Ascending aorta (tissue), 2 donors: ENCODE measurements at regions not wholly inside any gene's neighbourhood (a gene's known extent, or its start where the extent isn't known, plus 50 kb on each side); places are given as distances from the start of the nearest gene placed in this dataset.
"Not testable (repeated sequence)": the region's sequence is repeated elsewhere in the genome, so short reads cannot be mapped to it uniquely, and the experiment has no call there.

ENCODE experiments used
- DNase-seq, 2 donors: peaks; one replicate each; pipeline ENCODE4 v3.0.0-alpha.2; 2019; ENCODE audit warnings: low spot score in 2 of 2
- H3K27ac ChIP-seq, 2 donors: fragments of 200-600 bp; sonication (generic); one replicate each; pipeline ENCODE4 v1.5.1; 2016 to 2017; ENCODE audit warnings: mild to moderate bottlenecking in 1 of 2
- H3K27me3 ChIP-seq: fragments of 200-600 bp; sonication (generic); one replicate; pipeline ENCODE4 v1.5.1; 2017
- H3K36me3 ChIP-seq, 2 donors: fragments of 200-600 bp; sonication (generic); one replicate each; pipeline ENCODE4 v1.5.1; 2016
- H3K4me1 ChIP-seq, 2 donors: fragments of 200-600 bp; sonication (generic); one replicate each; pipeline ENCODE4 v1.5.1; 2016 to 2017; ENCODE audit warnings: mild to moderate bottlenecking in 1 of 2
- H3K4me3 ChIP-seq, 2 donors: fragments of 200-600 bp; sonication (generic); one replicate each; pipeline ENCODE4 v1.5.1; 2016 to 2017; ENCODE audit warnings: mild to moderate bottlenecking in 1 of 2
- H3K9me3 ChIP-seq, 2 donors: fragments of 200-600 bp; sonication (generic); one replicate each; pipeline ENCODE4 v1.5.1; 2016
- intact Hi-C: fragments of 100-400 bp; cut with DNase I; formaldehyde crosslinking; loops from one replicate; pipeline ENCODE4 v1.15.1; 2023
- TF ChIP-seq, protein P1 (sequence below), 3 experiments: fragments of 200-600 bp in 2 of 3; fragments of 450-650 bp in 1 of 3; sonication (generic) in 2 of 3; IDR thresholded peaks; one replicate each; pipeline ENCODE4 v1.5.1; 2016 to 2019; ENCODE audit warnings: antibody characterized with exemption in 3 of 3, mild to moderate bottlenecking in 1 of 3, moderate library complexity in 1 of 3

DNA sequence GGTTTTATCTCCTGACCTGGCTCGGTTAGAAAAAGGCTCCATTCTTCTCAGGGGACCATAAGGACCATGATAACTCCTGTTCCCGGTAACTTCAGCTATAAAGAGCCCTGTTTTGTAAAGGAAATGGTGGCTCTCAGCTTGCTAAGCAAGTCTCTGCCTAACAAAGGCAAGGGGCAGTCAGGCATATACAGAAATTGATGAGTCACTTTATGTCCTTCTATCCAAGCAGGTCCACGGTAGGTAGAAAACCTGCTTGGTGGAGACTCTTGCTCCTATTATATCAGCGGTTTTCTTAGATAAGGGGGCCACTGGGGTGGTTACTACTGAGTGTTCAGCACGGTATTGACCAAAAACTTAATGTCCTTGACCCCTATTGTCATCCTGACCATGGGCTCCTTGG lies 203.0 kb upstream of the KLF8 start:
- Histone ChIP-seq H3K36me3 (no peaks in the 10 kb centered on the region), H3K4me3 (no peak overlapping the region), H3K27ac (no peak overlapping the region), H3K27me3 (no peaks in the 10 kb centered on the region), H3K4me1 (no peaks in the 10 kb centered on the region), H3K9me3 (no peaks in the 10 kb centered on the region)
- intact Hi-C loops, result no loop called here
- TF ChIP-seq, protein P1, sequence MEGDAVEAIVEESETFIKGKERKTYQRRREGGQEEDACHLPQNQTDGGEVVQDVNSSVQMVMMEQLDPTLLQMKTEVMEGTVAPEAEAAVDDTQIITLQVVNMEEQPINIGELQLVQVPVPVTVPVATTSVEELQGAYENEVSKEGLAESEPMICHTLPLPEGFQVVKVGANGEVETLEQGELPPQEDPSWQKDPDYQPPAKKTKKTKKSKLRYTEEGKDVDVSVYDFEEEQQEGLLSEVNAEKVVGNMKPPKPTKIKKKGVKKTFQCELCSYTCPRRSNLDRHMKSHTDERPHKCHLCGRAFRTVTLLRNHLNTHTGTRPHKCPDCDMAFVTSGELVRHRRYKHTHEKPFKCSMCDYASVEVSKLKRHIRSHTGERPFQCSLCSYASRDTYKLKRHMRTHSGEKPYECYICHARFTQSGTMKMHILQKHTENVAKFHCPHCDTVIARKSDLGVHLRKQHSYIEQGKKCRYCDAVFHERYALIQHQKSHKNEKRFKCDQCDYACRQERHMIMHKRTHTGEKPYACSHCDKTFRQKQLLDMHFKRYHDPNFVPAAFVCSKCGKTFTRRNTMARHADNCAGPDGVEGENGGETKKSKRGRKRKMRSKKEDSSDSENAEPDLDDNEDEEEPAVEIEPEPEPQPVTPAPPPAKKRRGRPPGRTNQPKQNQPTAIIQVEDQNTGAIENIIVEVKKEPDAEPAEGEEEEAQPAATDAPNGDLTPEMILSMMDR (IDR thresholded peaks at IDR 0.05), result no peak
- no peak for DNase-seq

DNA sequence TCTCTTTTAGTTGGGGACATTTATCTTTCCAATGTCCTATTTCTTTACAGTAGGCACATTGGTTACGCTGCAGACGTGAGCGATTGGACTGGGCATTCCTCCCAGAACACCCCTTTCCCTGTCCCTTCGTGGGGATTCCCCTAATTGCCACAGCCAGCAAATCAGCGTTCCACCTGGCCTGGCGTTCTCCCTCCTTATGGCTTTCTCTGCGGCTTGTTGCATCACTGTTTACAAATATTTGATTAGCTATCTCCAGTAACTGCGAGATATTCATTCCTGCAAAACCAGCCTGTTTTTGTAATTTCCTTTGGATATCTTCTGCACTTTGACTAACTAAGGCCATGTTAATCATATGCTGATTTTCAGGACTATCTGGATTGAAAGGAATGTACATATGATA lies 202.5 kb upstream of the KLF8 start:
- DNase-seq, result no peak
- no peaks in the 10 kb centered on the region for H3K27me3 ChIP-seq
- H3K4me3 ChIP-seq, result no peak overlapping the region
- no peak overlapping the region for H3K27ac ChIP-seq
- H3K4me1 ChIP-seq, result no peaks in the 10 kb centered on the region
- TF ChIP-seq, protein P1 (IDR thresholded peaks at IDR 0.05), result no peak
- intact Hi-C loops, result no loop called here
- no peaks in the 10 kb centered on the region for H3K36me3 ChIP-seq
- no peaks in the 10 kb centered on the region for H3K9me3 ChIP-seq

DNA sequence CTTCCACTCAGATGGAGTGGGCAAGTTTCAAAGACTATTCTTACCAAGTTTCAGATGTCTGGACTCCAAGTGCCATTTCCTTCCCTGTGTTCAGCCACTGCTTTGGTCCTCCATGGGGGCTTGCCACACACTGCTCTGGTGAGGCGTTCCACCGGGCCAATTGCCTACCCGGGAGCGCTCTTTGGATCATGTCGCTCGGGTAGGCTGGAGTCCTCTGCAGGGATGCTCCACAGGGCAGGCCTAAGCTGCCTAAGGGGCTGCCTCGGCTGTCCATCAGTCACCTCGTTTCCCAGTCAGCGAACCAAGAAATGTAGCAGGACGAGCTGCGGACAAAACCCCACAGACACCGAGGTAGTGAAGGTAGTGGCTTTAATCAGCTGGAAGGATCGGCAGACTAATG lies 200.7 kb upstream of the KLF8 start:
- TF ChIP-seq, protein P1 (IDR thresholded peaks at IDR 0.05), result no peak
- Histone ChIP-seq H3K36me3 (no peaks in the 10 kb centered on the region), H3K27me3 (no peaks in the 10 kb centered on the region), H3K27ac (no peak overlapping the region), H3K9me3 (peaks cover 0 to 7% of the 10 kb centered on the region in 2 donors), H3K4me3 (no peak overlapping the region), H3K4me1 (no peaks in the 10 kb centered on the region)
- intact Hi-C loops, result no loop called here
- DNase-seq, result no peak

DNA sequence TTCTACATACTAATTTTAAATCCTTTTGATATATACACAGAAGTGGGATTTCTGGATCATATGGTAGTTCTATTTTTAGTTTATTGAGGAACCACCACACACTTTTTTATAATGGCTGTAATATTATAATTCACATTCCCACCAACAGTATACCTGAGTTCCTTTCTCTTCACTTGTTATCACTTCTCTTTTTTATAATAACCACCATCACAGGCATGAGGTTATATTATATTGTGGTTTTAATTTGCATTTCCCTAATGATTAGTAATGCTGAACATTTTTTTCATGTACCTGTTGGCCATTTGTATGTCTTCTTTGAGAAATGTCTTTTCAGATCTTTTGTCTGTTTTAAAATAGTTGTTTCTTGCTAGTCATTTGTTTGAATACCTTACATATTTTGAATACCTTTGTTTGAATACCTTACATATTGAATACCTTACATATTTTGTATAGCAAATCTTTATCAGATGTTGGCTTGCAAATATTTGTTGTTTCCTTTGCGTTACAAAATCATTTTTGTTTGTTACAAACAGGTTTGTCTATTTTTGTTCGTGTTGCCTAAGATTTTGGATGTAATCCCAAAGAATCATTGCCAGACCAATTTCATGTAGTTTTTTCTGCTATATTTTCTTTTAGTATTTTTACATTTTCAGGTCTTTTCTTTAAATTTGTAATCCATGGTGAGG lies 198.5 kb upstream of the KLF8 start:
- peaks cover 0 to 16% of the 10 kb centered on the region in 2 donors for H3K9me3 ChIP-seq
- no peak overlapping the region for H3K4me3 ChIP-seq
- no peak for DNase-seq
- H3K36me3 ChIP-seq, result no peaks in the 10 kb centered on the region
- intact Hi-C loops, result no loop called here
- TF ChIP-seq, protein P1 (IDR thresholded peaks at IDR 0.05), result no peak
- no peaks in the 10 kb centered on the region for H3K4me1 ChIP-seq
- no peak overlapping the region for H3K27ac ChIP-seq
- no peaks in the 10 kb centered on the region for H3K27me3 ChIP-seq

DNA sequence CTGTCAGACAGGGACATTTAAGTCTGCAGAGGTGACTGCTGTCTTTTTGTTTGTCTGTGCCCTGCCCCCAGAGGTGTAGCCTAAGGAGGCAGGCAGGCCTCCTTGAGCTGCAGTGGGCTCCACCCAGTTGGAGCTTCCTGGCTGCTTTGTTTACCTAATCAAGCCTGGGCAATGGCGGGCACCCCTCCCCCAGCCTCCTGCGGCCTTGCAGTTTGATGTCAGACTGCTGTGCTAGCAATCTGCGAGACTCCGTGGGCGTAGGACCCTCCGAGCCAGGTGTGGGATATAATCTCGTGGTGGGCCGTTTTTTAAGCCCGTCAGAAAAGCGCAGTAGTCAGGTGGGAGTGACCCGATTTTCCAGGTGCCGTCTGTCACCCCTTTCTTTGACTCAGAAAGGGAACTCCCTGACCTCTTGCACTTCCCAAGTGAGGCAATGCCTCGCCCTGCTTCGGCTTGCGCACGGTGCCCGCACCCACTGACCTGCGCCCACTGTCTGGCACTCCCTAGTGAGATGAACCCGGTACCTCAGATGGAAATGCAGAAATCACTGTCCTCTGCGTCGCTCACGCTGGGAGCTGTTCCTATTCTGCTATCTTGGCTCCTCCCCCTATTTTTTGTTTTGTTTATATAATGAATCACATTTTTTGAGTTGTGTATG lies 179.4 kb upstream of the KLF8 start:
- DNase-seq, result not testable (repeated sequence)

DNA sequence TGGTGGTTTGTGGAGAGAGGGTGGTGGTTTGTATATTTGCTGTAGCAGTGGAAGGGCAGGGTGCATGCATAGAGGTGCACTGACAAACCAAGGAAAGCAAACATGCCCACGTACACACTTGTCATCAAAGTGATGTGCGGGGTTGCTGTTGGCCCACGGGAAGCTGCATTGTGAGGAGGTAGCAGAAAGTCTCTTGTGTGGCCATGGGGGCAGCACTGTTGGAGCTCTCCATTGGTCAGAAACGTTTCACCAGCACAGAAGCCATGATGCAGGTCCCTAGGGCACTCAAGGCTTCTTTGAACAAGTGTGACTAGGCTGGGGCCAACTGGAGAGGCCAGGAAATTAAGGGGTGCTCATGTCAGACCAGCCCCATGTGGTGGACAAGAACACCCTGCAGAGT lies 174.8 kb upstream of the KLF8 start:
- no peak overlapping the region for H3K4me3 ChIP-seq
- H3K4me1 ChIP-seq, result no peaks in the 10 kb centered on the region
- intact Hi-C loops, result no loop called here
- no peaks in the 10 kb centered on the region for H3K36me3 ChIP-seq
- H3K9me3 ChIP-seq, result peaks cover 5 to 48% of the 10 kb centered on the region in 2 donors
- TF ChIP-seq, protein P1 (IDR thresholded peaks at IDR 0.05), result no peak
- H3K27me3 ChIP-seq, result no peaks in the 10 kb centered on the region
- H3K27ac ChIP-seq, result no peak overlapping the region
- DNase-seq, result no peak

More for the DNA sequence above, 179.4 kb upstream of the KLF8 start:
- intact Hi-C loops, H3K4me3 ChIP-seq, H3K36me3 ChIP-seq, H3K27ac ChIP-seq, H3K27me3 ChIP-seq, H3K4me1 ChIP-seq: not testable (repeated sequence)
- H3K9me3 ChIP-seq, result peaks cover 5 to 21% of the 10 kb centered on the region in 2 donors
